ENCODE measurements at regions not wholly inside any gene's neighbourhood (a gene's known extent, or its start where the extent isn't known, plus 50 kb on each side); places are given as distances from the start of the nearest gene placed in this dataset.

- Histone ChIP-seq H3K79me2 (replicated peaks; ENCODE audit: insufficient read depth) (no peaks in the 10 kb centered on the region), H3K27me3 (ENCODE audit: insufficient read depth) (no peaks in the 10 kb centered on the region), H3F3A (replicated peaks; ENCODE audit: low read depth) (no peaks in the 10 kb centered on the region), H4K20me1 (replicated peaks; ENCODE audit: insufficient read depth) (no peaks in the 10 kb centered on the region), H3K4me1 (ENCODE audit: insufficient read depth) (no peaks in the 10 kb centered on the region), H3K4me3 (no peak overlapping the region), H3K36me3 (ENCODE audit: insufficient read depth) (no peaks in the 10 kb centered on the region; the same call in 1 of the 2 replicates), H2AFZ (no peak overlapping the region), H3K27ac (ENCODE audit: low read depth) (no peak overlapping the region), H3K4me2 (no peak overlapping the region), H3K9me2 (ENCODE audit: insufficient read depth) (0 out of 2 replicates have a peak, but pooled peaks cover 12% of the 10 kb centered on the region)
- H3K9me3 Mint-ChIP-seq = peaks cover under 1% of the 10 kb centered on the region; the same call in 1 of the 3 replicates
- no peaks in the 10 kb centered on the region for H3K4me1 Mint-ChIP-seq
- TF ChIP-seq EZH2 (IDR thresholded peaks at IDR 0.05; ENCODE audit: low read depth, unreplicated experiment) (no peak), ZNF462 (CRISPR knock-in tag; IDR thresholded peaks at IDR 0.05) (no peak)
- no peak overlapping the region for H3K4me3 Mint-ChIP-seq
- DNase-seq (ENCODE audit: low spot score) (no peak), ATAC-seq (no peak)
- H3K27me3 Mint-ChIP-seq (ENCODE audit: insufficient read depth, low read depth, poor library complexity) = peaks cover 2% of the 10 kb centered on the region
- no peaks in the 10 kb centered on the region for H3K36me3 Mint-ChIP-seq (ENCODE audit: low read depth)
- H3K27ac Mint-ChIP-seq = no peak overlapping the region
These were observed 294.6 kb downstream of the LRATD1 start for GRCh38 chr2:14927021-14927564.

- Histone ChIP-seq H3F3A (replicated peaks; ENCODE audit: low read depth) (no peaks in the 10 kb centered on the region), H4K20me1 (replicated peaks; ENCODE audit: insufficient read depth) (no peaks in the 10 kb centered on the region), H3K4me1 (ENCODE audit: insufficient read depth) (no peaks in the 10 kb centered on the region), H3K4me3 (no peak overlapping the region), H3K36me3 (ENCODE audit: insufficient read depth) (no peaks in the 10 kb centered on the region; the same call in 1 of the 2 replicates), H3K4me2 (no peak overlapping the region), H3K9me2 (ENCODE audit: insufficient read depth) (0 out of 2 replicates have a peak, but pooled peaks cover 11% of the 10 kb centered on the region), H2AFZ (no peak overlapping the region), H3K27me3 (ENCODE audit: insufficient read depth) (no peaks in the 10 kb centered on the region), H3K27ac (ENCODE audit: low read depth) (no peak overlapping the region), H3K79me2 (replicated peaks; ENCODE audit: insufficient read depth) (no peaks in the 10 kb centered on the region)
- H3K4me3 Mint-ChIP-seq = no peak overlapping the region
- H3K27me3 Mint-ChIP-seq (ENCODE audit: insufficient read depth, low read depth, poor library complexity) = peaks cover 2% of the 10 kb centered on the region
- no peak for ATAC-seq
- DNase-seq (ENCODE audit: low spot score) = no peak
- H3K9me3 Mint-ChIP-seq = no peaks in the 10 kb centered on the region; the same call in 2 of the 3 replicates
- H3K36me3 Mint-ChIP-seq (ENCODE audit: low read depth) = no peaks in the 10 kb centered on the region
- H3K27ac Mint-ChIP-seq = no peak overlapping the region
- H3K4me1 Mint-ChIP-seq = no peaks in the 10 kb centered on the region
- no peak for TF ChIP-seq REST (IDR thresholded peaks at IDR 0.05; ENCODE audit: unreplicated experiment)
- no peak for TF ChIP-seq NANOG (IDR thresholded peaks at IDR 0.05; ENCODE audit: borderline replicate concordance)
- TF ChIP-seq ZNF114 (CRISPR knock-in tag; IDR thresholded peaks at IDR 0.05) = no peak
- TF ChIP-seq STAT1 (IDR thresholded peaks at IDR 0.05; ENCODE audit: unreplicated experiment) = no peak
- no peak for TF ChIP-seq EZH2phosphoT487 (IDR thresholded peaks at IDR 0.05; ENCODE audit: unreplicated experiment)
- no peak for TF ChIP-seq ETS1 (IDR thresholded peaks at IDR 0.05)
- no peak for TF ChIP-seq ZNF331 (CRISPR knock-in tag; IDR thresholded peaks at IDR 0.05; ENCODE audit: low read depth)
- TF ChIP-seq POLR2AphosphoS5 (IDR thresholded peaks at IDR 0.05; ENCODE audit: low read depth) = no peak
These were observed 295.5 kb downstream of the LRATD1 start for GRCh38 chr2:14928056-14928455.

Measured in GM23338 (cell line).